Mesothelial cell of epicardium (in vitro differentiated cells): ENCODE measurements at regions not wholly inside any gene's neighbourhood (a gene's known extent, or its start where the extent isn't known, plus 50 kb on each side); places are given as distances from the start of the nearest gene placed in this dataset.
A peak's percentile ranks its signal among the peaks of the same experiment; 100 is the strongest.

Source experiments
- DNase-seq, 2 experiments: peaks; one replicate each; pipeline ENCODE4 v3.0.0; 2021; ENCODE audit warnings: low spot score in 2 of 2; ENCODE audit not compliant: unreplicated experiment in 2 of 2
- H3K27ac Mint-ChIP-seq: 2 replicates; pipeline ENCODE4 v1.8.0; 2021; ENCODE audit warnings: mixed read lengths
- H3K27me3 Mint-ChIP-seq: 2 replicates; pipeline ENCODE4 v1.8.0; 2021; ENCODE audit warnings: low read depth, mixed read lengths
- H3K36me3 Mint-ChIP-seq: 2 replicates; pipeline ENCODE4 v1.8.0; 2021; ENCODE audit warnings: mixed read lengths
- H3K4me1 Mint-ChIP-seq: 2 replicates; pipeline ENCODE4 v1.8.0; 2021; ENCODE audit warnings: mixed read lengths
- H3K4me3 Mint-ChIP-seq: 2 replicates; pipeline ENCODE4 v1.8.0; 2021; ENCODE audit warnings: mild to moderate bottlenecking, moderate library complexity, mixed read lengths
- H3K9me3 Mint-ChIP-seq: 2 replicates; pipeline ENCODE4 v1.8.0; 2021; ENCODE audit warnings: mixed read lengths
- CTCF ChIP-seq: fragments of 200-600 bp; sonication (generic); IDR thresholded peaks from one replicate; pipeline ENCODE4 v1.5.0; 2021; ENCODE audit warnings: antibody characterized with exemption; ENCODE audit not compliant: unreplicated experiment

- no peaks in the 10 kb centered on the region for H3K9me3 Mint-ChIP-seq
Observed at GRCh38 chr10:2210088-2210487, 472.8 kb upstream of the ADARB2 start.

DNA sequence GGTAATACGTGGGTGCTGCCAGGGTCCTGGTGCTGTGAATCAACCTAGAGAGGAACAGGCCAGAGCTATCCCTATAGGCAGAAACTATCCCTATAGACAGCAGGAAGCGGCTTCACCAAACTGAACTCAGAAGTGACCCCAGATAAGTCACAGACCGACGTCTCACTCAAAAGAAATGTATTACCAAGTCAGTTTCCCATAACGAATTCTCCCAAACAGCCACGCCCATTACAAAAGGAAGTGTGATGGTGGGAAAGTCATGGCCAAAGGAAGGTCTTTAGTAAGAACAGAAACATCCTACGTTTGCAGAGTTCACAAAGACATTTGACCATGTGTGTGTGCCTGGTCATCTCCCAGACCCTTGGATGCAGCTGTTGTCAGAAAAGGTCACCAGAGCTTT is 470.8 kb upstream of the ADARB2 start:
- no peak for DNase-seq
- no peak for TF ChIP-seq CTCF
- H3K27me3 Mint-ChIP-seq: peaks cover 12% of the 10 kb centered on the region
- no peaks in the 10 kb centered on the region for H3K9me3 Mint-ChIP-seq
- no peaks in the 10 kb centered on the region for H3K36me3 Mint-ChIP-seq
- H3K27ac Mint-ChIP-seq: no peak overlapping the region
- H3K4me1 Mint-ChIP-seq: peaks cover 57% of the 10 kb centered on the region
- no peak overlapping the region for H3K4me3 Mint-ChIP-seq

More at GRCh38 chr10:2210088-2210487, 472.8 kb upstream of the ADARB2 start:
- H3K27me3 Mint-ChIP-seq: peaks cover 17% of the 10 kb centered on the region
- H3K4me1 Mint-ChIP-seq: peaks cover 58% of the 10 kb centered on the region
- TF ChIP-seq CTCF: no peak
- no peak for DNase-seq
- H3K36me3 Mint-ChIP-seq: no peaks in the 10 kb centered on the region
- H3K27ac Mint-ChIP-seq: peak overlapping the region; percentile 48
- H3K4me3 Mint-ChIP-seq: no peak overlapping the region

- DNase-seq: no peak
Observed at GRCh38 chr10:2207246-2207922, 470.1 kb upstream of the ADARB2 start.

DNA sequence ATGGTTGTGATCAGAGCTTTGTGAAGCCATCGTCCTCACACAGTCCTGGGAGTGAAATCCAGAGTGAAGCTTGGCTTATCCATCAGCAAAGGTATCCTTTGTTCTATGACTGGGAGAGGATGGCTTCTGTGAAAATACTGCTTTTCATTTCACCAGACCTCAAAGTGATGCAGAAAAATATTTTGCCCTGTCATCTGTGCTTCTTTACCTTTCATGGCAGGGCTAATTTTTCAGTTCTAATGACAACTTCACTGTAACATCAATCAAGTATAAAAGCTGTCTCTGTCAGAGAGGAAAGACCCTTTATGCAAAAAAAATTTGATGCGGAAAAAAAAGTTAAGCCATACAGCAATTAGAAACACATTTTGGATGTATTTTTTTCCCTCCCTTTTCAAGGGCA is 468.1 kb upstream of the ADARB2 start:
- no peak for TF ChIP-seq CTCF
- no peak overlapping the region for H3K27ac Mint-ChIP-seq
- no peak overlapping the region for H3K4me3 Mint-ChIP-seq
- DNase-seq: no peak
- H3K27me3 Mint-ChIP-seq: no peaks in the 10 kb centered on the region
- H3K36me3 Mint-ChIP-seq: no peaks in the 10 kb centered on the region
- peaks cover 42% of the 10 kb centered on the region for H3K4me1 Mint-ChIP-seq
- H3K9me3 Mint-ChIP-seq: no peaks in the 10 kb centered on the region

More at GRCh38 chr10:2207246-2207922, 470.1 kb upstream of the ADARB2 start:
- H3K9me3 Mint-ChIP-seq: no peaks in the 10 kb centered on the region
- H3K27ac Mint-ChIP-seq: no peak overlapping the region
- no peaks in the 10 kb centered on the region for H3K36me3 Mint-ChIP-seq
- peaks cover 12% of the 10 kb centered on the region for H3K27me3 Mint-ChIP-seq
- no peak overlapping the region for H3K4me3 Mint-ChIP-seq
- peaks cover 55% of the 10 kb centered on the region for H3K4me1 Mint-ChIP-seq
- no peak for TF ChIP-seq CTCF

GRCh38 chr10:2202401-2202800 is 465.1 kb upstream of the ADARB2 start:
- DNase-seq: no peak
- Mint-ChIP-seq H3K9me3 (peaks cover 7% of the 10 kb centered on the region), H3K27me3 (no peaks in the 10 kb centered on the region), H3K36me3 (no peaks in the 10 kb centered on the region), H3K27ac (no peak overlapping the region), H3K4me1 (peaks cover 28% of the 10 kb centered on the region), H3K4me3 (no peak overlapping the region)
- no peak for TF ChIP-seq CTCF
